Neural progenitor cell (in vitro differentiated cells): ENCODE measurements at regions not wholly inside any gene's neighbourhood (a gene's known extent, or its start where the extent isn't known, plus 50 kb on each side); places are given as distances from the start of the nearest gene placed in this dataset.

Experiments used
- DNase-seq: peaks from one replicate; pipeline ENCODE4 v3.0.0-alpha.2; 2016; ENCODE audit warnings: low spot score
- H2AFZ ChIP-seq: fragments of 200-600 bp; sonication (generic); replicated peaks from 2 replicates; pipeline ENCODE4 v1.6.1; 2016; ENCODE audit warnings: antibody characterized with exemption
- H3F3A ChIP-seq: fragments of 200-600 bp; sonication (generic); 2 replicates; pipeline ENCODE4 v1.6.1; 2016; ENCODE audit warnings: antibody characterized with exemption, low read depth
- H3K27ac ChIP-seq: fragments of 200-600 bp; sonication (generic); 2 replicates; pipeline ENCODE4 v1.5.1; 2016; ENCODE audit warnings: mild to moderate bottlenecking
- H3K27me3 ChIP-seq: fragments of 200-600 bp; sonication (generic); 2 replicates; pipeline ENCODE4 v1.6.1; 2016; ENCODE audit warnings: mild to moderate bottlenecking, moderate library complexity
- H3K36me3 ChIP-seq: fragments of 200-600 bp; sonication (generic); 2 replicates; pipeline ENCODE4 v1.5.1; 2016
- H3K4me1 ChIP-seq: fragments of 200-600 bp; sonication (generic); 2 replicates; pipeline ENCODE4 v1.6.1; 2016; ENCODE audit warnings: mixed run types
- H3K4me2 ChIP-seq: fragments of 200-600 bp; sonication (generic); 2 replicates; pipeline ENCODE4 v1.6.1; 2016
- H3K4me3 ChIP-seq: fragments of 200-600 bp; sonication (generic); 2 replicates; pipeline ENCODE4 v1.5.1; 2016
- H3K79me2 ChIP-seq: fragments of 200-600 bp; sonication (generic); 2 replicates; pipeline ENCODE4 v1.6.1; 2016; ENCODE audit warnings: low read depth
- H3K9ac ChIP-seq: fragments of 200-600 bp; sonication (generic); 2 replicates; pipeline ENCODE4 v1.6.1; 2016
- H3K9me3 ChIP-seq: fragments of 200-600 bp; sonication (generic); 2 replicates; pipeline ENCODE4 v1.5.1; 2016; ENCODE audit warnings: low read depth
- H4K20me1 ChIP-seq: fragments of 200-600 bp; sonication (generic); 2 replicates; pipeline ENCODE4 v1.6.1; 2016; ENCODE audit warnings: low read depth
- H3K27ac Mint-ChIP-seq: 3 replicates; pipeline ENCODE4 v1.8.0; 2021; ENCODE audit warnings: mixed read lengths
- H3K27me3 Mint-ChIP-seq: 2 replicates; pipeline ENCODE4 v1.8.0; 2022; ENCODE audit warnings: low read depth, mild to moderate bottlenecking, inconsistent platforms, moderate library complexity, mixed read lengths; ENCODE audit not compliant: insufficient read depth
- H3K36me3 Mint-ChIP-seq: 3 replicates; pipeline ENCODE4 v1.8.0; 2021; ENCODE audit warnings: mixed read lengths
- H3K4me1 Mint-ChIP-seq: 3 replicates; pipeline ENCODE4 v1.8.0; 2021; ENCODE audit warnings: mixed read lengths
- H3K4me3 Mint-ChIP-seq: 3 replicates; pipeline ENCODE4 v1.8.0; 2021; ENCODE audit warnings: mild to moderate bottlenecking, moderate library complexity, mixed read lengths
- H3K9me3 Mint-ChIP-seq: 3 replicates; pipeline ENCODE4 v1.8.0; 2020; ENCODE audit warnings: mixed read lengths
- CTCF ChIP-seq: fragments of 200-600 bp; sonication (generic); IDR thresholded peaks from 2 replicates; pipeline ENCODE4 v1.5.1; 2017; ENCODE audit warnings: antibody characterized with exemption, mild to moderate bottlenecking
- EZH2 ChIP-seq: fragments of 200-600 bp; sonication (generic); IDR thresholded peaks from 2 replicates; pipeline ENCODE4 v1.6.1; 2017; ENCODE audit warnings: antibody characterized with exemption, mild to moderate bottlenecking, moderate library complexity
- EZH2phosphoT487 ChIP-seq: fragments of 200-600 bp; sonication (generic); IDR thresholded peaks from 2 replicates; pipeline ENCODE4 v1.6.1; 2017; ENCODE audit warnings: antibody characterized with exemption

GRCh38 chr1:60428127-60428526, 354.6 kb upstream of the C1orf87 start:
- Histone ChIP-seq H3K27ac (no peak overlapping the region), H3K4me2 (no peak overlapping the region), H2AFZ (no peak overlapping the region), H3K36me3 (no peaks in the 10 kb centered on the region), H3K79me2 (no peaks in the 10 kb centered on the region), H3K9me3 (no peaks in the 10 kb centered on the region), H3K9ac (no peak overlapping the region), H4K20me1 (no peaks in the 10 kb centered on the region), H3K27me3 (no peaks in the 10 kb centered on the region), H3K4me3 (no peak overlapping the region), H3F3A (no peaks in the 10 kb centered on the region), H3K4me1 (no peaks in the 10 kb centered on the region)
- TF ChIP-seq CTCF: no peak
- TF ChIP-seq EZH2phosphoT487: no peak
- TF ChIP-seq EZH2: no peak
- H3K36me3 Mint-ChIP-seq: no peaks in the 10 kb centered on the region
- no peak for DNase-seq
- peaks cover 9% of the 10 kb centered on the region for H3K4me1 Mint-ChIP-seq
- no peak overlapping the region for H3K4me3 Mint-ChIP-seq
- H3K27me3 Mint-ChIP-seq: no peaks in the 10 kb centered on the region
- H3K9me3 Mint-ChIP-seq: peaks cover 5% of the 10 kb centered on the region
- H3K27ac Mint-ChIP-seq: no peak overlapping the region

GRCh38 chr1:60427701-60428100, 354.1 kb upstream of the C1orf87 start:
- no peak for TF ChIP-seq EZH2
- no peak for TF ChIP-seq CTCF
- no peak for TF ChIP-seq EZH2phosphoT487

GRCh38 chr1:60427194-60427593, 353.6 kb upstream of the C1orf87 start:
- Histone ChIP-seq H2AFZ (no peak overlapping the region), H3K27me3 (no peaks in the 10 kb centered on the region)

More at GRCh38 chr1:60427701-60428100, 354.1 kb upstream of the C1orf87 start:
- no peaks in the 10 kb centered on the region for H3K36me3 ChIP-seq
- no peaks in the 10 kb centered on the region for H4K20me1 ChIP-seq
- H3K9ac ChIP-seq: no peak overlapping the region
- no peak overlapping the region for H3K27ac Mint-ChIP-seq
- peaks cover under 1% of the 10 kb centered on the region for H3K9me3 Mint-ChIP-seq
- DNase-seq: no peak
- H3K4me3 ChIP-seq: no peak overlapping the region
- H3K4me3 Mint-ChIP-seq: no peak overlapping the region
- no peak overlapping the region for H2AFZ ChIP-seq
- no peaks in the 10 kb centered on the region for H3K79me2 ChIP-seq
- peaks cover under 1% of the 10 kb centered on the region for H3K27me3 Mint-ChIP-seq
- H3K36me3 Mint-ChIP-seq: no peaks in the 10 kb centered on the region
- H3K4me2 ChIP-seq: no peak overlapping the region
- no peaks in the 10 kb centered on the region for H3K4me1 ChIP-seq
- no peak overlapping the region for H3K27ac ChIP-seq
- no peaks in the 10 kb centered on the region for H3K9me3 ChIP-seq
- H3K27me3 ChIP-seq: no peaks in the 10 kb centered on the region
- peaks cover 9% of the 10 kb centered on the region for H3K4me1 Mint-ChIP-seq
- H3F3A ChIP-seq: no peaks in the 10 kb centered on the region

More at GRCh38 chr1:60427194-60427593, 353.6 kb upstream of the C1orf87 start:
- Histone ChIP-seq H3K79me2 (no peaks in the 10 kb centered on the region), H3F3A (no peaks in the 10 kb centered on the region), H3K4me2 (no peak overlapping the region), H3K9me3 (no peaks in the 10 kb centered on the region), H3K36me3 (no peaks in the 10 kb centered on the region), H4K20me1 (no peaks in the 10 kb centered on the region), H3K4me1 (no peaks in the 10 kb centered on the region), H3K4me3 (no peak overlapping the region), H3K9ac (no peak overlapping the region), H3K27ac (no peak overlapping the region)
- peaks cover 9% of the 10 kb centered on the region for H3K4me1 Mint-ChIP-seq
- peaks cover 3% of the 10 kb centered on the region for H3K27me3 Mint-ChIP-seq
- H3K9me3 Mint-ChIP-seq: no peaks in the 10 kb centered on the region
- H3K36me3 Mint-ChIP-seq: no peaks in the 10 kb centered on the region
- no peak for DNase-seq
- H3K4me3 Mint-ChIP-seq: no peak overlapping the region
- TF ChIP-seq CTCF (no peak), EZH2phosphoT487 (no peak), EZH2 (no peak)
- H3K27ac Mint-ChIP-seq: no peak overlapping the region
